HL-60 (cell line): ENCODE measurements at regions not wholly inside any gene's neighbourhood (a gene's known extent, or its start where the extent isn't known, plus 50 kb on each side); places are given as distances from the start of the nearest gene placed in this dataset.

Source experiments
- DNase-seq, 2 experiments: peaks; one replicate each; pipeline ENCODE4 v3.0.0-alpha.2; 2010 to 2020; ENCODE audit warnings: low read depth in 1 of 2, low spot score in 1 of 2
- H3K27ac ChIP-seq: fragments of 250-450 bp; sonication (Bioruptor Pico); replicated peaks from 2 replicates; pipeline ENCODE4 v1.5.1; 2020; ENCODE audit warnings: mild to moderate bottlenecking, moderate library complexity
- H3K27me3 ChIP-seq: fragments of 250-450 bp; sonication (Bioruptor Pico); 2 replicates; pipeline ENCODE4 v1.5.1; 2021; ENCODE audit warnings: mild to moderate bottlenecking, moderate library complexity; ENCODE audit not compliant: insufficient read depth, poor library complexity, severe bottlenecking
- H3K4me3 ChIP-seq: replicated peaks from 2 replicates; pipeline ENCODE4 v1.5.1; 2011; ENCODE audit warnings: mild to moderate bottlenecking, control low read depth, low read length; ENCODE audit not compliant: insufficient read depth
- GABPA ChIP-seq: IDR thresholded peaks from 2 replicates; pipeline ENCODE4 v1.6.1; 2012; ENCODE audit warnings: low read depth
- POLR2AphosphoS5 ChIP-seq: IDR thresholded peaks from 2 replicates; pipeline ENCODE4 v1.6.1; 2012; ENCODE audit warnings: low read depth
- SPI1 ChIP-seq: IDR thresholded peaks from 2 replicates; pipeline ENCODE4 v1.6.1; 2012; ENCODE audit warnings: low read depth, mild to moderate bottlenecking, borderline replicate concordance
- TF ChIP-seq, protein P1 (sequence below): IDR thresholded peaks from 2 replicates; pipeline ENCODE4 v1.6.1; 2012; ENCODE audit warnings: low read depth; ENCODE audit not compliant: insufficient replicate concordance
- TF ChIP-seq, protein P2 (sequence below): IDR thresholded peaks from one replicate; pipeline ENCODE4 v1.5.1; 2011; ENCODE audit warnings: low read length, control low read depth, inconsistent platforms; ENCODE audit not compliant: insufficient read depth

DNA sequence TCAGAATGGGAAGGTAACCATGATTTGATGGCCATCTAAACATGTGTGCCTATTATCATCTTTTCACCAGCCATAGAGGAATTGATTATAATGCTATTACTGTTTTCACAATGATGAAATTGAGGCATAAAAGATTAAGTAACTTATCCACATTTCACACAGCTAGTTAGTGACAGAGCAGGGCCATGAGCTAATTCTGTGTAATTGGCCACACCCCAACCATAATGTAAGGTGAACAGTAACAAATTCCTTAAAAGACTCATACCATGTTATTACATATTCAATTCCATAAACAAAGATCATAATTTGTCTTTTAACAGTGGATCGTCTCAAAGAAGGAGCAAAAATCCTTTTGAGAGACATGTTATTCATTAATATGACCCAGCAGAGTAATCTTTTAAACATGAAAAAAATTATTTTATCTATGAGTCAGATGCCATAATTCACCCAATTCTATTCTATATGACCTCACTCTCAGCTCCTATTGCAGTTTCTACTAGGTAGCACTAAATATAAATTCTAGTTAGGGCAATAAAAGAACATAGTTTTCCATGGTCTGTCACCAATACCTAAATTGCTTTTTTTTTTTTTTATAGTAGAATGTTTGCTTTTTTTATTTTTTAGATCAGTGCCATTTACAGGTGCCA lies 475.8 kb upstream of the SLC39A10 start:
- DNase-seq, result no peak

DNA sequence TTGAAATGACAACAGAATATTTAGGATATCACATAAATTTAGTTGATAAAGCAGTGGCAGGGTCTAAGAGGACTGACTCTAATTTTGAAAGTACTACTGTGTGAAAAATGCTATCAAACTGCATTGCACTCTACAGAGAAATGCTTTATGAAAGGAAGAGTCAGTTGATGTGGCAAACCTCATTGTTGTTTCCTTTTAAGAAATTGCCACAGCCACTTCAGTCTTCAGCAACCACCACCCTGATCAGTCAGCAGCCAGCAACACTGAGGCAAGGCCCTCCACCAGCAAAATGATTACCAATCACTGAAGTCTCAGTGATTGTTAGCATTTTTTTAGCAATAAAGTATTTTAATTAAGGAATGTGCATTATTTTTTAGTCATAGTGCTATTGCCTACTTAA lies 488.7 kb upstream of the SLC39A10 start:
- TF ChIP-seq, protein P1, sequence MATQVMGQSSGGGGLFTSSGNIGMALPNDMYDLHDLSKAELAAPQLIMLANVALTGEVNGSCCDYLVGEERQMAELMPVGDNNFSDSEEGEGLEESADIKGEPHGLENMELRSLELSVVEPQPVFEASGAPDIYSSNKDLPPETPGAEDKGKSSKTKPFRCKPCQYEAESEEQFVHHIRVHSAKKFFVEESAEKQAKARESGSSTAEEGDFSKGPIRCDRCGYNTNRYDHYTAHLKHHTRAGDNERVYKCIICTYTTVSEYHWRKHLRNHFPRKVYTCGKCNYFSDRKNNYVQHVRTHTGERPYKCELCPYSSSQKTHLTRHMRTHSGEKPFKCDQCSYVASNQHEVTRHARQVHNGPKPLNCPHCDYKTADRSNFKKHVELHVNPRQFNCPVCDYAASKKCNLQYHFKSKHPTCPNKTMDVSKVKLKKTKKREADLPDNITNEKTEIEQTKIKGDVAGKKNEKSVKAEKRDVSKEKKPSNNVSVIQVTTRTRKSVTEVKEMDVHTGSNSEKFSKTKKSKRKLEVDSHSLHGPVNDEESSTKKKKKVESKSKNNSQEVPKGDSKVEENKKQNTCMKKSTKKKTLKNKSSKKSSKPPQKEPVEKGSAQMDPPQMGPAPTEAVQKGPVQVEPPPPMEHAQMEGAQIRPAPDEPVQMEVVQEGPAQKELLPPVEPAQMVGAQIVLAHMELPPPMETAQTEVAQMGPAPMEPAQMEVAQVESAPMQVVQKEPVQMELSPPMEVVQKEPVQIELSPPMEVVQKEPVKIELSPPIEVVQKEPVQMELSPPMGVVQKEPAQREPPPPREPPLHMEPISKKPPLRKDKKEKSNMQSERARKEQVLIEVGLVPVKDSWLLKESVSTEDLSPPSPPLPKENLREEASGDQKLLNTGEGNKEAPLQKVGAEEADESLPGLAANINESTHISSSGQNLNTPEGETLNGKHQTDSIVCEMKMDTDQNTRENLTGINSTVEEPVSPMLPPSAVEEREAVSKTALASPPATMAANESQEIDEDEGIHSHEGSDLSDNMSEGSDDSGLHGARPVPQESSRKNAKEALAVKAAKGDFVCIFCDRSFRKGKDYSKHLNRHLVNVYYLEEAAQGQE, result no peak
- TF ChIP-seq GABPA (no peak), POLR2AphosphoS5 (no peak)
- Histone ChIP-seq H3K4me3 (no peak overlapping the region), H3K27me3 (no peaks in the 10 kb centered on the region), H3K27ac (no peak overlapping the region)
- DNase-seq, result no peak

More for the DNA sequence above, 475.8 kb upstream of the SLC39A10 start:
- no peak overlapping the region for H3K27ac ChIP-seq
- TF ChIP-seq, protein P1, result no peak
- TF ChIP-seq, protein P2, sequence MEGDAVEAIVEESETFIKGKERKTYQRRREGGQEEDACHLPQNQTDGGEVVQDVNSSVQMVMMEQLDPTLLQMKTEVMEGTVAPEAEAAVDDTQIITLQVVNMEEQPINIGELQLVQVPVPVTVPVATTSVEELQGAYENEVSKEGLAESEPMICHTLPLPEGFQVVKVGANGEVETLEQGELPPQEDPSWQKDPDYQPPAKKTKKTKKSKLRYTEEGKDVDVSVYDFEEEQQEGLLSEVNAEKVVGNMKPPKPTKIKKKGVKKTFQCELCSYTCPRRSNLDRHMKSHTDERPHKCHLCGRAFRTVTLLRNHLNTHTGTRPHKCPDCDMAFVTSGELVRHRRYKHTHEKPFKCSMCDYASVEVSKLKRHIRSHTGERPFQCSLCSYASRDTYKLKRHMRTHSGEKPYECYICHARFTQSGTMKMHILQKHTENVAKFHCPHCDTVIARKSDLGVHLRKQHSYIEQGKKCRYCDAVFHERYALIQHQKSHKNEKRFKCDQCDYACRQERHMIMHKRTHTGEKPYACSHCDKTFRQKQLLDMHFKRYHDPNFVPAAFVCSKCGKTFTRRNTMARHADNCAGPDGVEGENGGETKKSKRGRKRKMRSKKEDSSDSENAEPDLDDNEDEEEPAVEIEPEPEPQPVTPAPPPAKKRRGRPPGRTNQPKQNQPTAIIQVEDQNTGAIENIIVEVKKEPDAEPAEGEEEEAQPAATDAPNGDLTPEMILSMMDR, result no peak
- TF ChIP-seq SPI1 (no peak), POLR2AphosphoS5 (no peak), GABPA (no peak)
- H3K4me3 ChIP-seq, result no peak overlapping the region
- H3K27me3 ChIP-seq, result no peaks in the 10 kb centered on the region

DNA sequence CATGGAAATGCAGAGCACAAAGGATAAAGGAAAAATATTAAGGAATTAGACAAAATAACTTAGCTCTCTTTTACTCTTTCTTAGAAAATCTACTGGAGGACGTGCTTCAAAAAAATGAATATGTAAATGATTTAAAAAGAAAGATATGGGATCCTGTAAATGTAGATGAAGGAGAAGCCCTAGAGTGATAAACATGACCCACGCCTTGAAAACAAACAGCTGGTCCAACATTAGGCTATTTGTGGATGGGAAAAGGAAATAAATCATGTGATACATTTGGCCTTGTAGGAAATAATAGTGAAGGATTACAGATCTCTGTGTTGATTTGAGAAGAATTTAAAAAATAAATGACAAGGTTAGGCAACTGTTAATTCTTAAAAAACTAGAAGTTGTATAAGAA lies 492.1 kb upstream of the SLC39A10 start:
- H3K27me3 ChIP-seq, result no peaks in the 10 kb centered on the region
- no peak overlapping the region for H3K4me3 ChIP-seq
- no peak for DNase-seq
- no peak for TF ChIP-seq POLR2AphosphoS5
- TF ChIP-seq, protein P1, result no peak
- TF ChIP-seq, protein P2, result no peak
- no peak for TF ChIP-seq SPI1
- H3K27ac ChIP-seq, result no peak overlapping the region
